Thyroid gland (tissue), 4 donors: ENCODE measurements at regions not wholly inside any gene's neighbourhood (a gene's known extent, or its start where the extent isn't known, plus 50 kb on each side); places are given as distances from the start of the nearest gene placed in this dataset.

Source experiments
- DNase-seq, 2 donors: peaks; one replicate each; pipeline ENCODE4 v3.0.0-alpha.2; 2019
- H3K27ac ChIP-seq, 3 donors: fragments of 200-600 bp; sonication (generic); 1 replicate in 2 of 3; 2 replicates in 1 of 3; pipeline ENCODE4 v1.5.1; 2016 to 2019; ENCODE audit warnings: mild to moderate bottlenecking in 1 of 3, moderate library complexity in 1 of 3
- H3K27me3 ChIP-seq: fragments of 200-600 bp; sonication (generic); one replicate; pipeline ENCODE4 v1.5.1; 2019
- H3K36me3 ChIP-seq, 2 donors: fragments of 200-600 bp; sonication (generic); one replicate each; pipeline ENCODE4 v1.5.1; 2016 to 2019
- H3K4me1 ChIP-seq, 2 donors: fragments of 200-600 bp; sonication (generic); one replicate each; pipeline ENCODE4 v1.5.1; 2017 to 2019
- H3K4me3 ChIP-seq, 3 donors: fragments of 200-600 bp; sonication (generic); replicated peaks in 1 of 3; 1 replicate in 2 of 3; 2 replicates in 1 of 3; pipeline ENCODE4 v1.5.1; 2016; ENCODE audit warnings: mild to moderate bottlenecking in 1 of 3
- H3K9me3 ChIP-seq: fragments of 200-600 bp; sonication (generic); one replicate; pipeline ENCODE4 v1.5.1; 2017
- CTCF ChIP-seq, 6 experiments: fragments of 200-600 bp in 3 of 6; fragments of 450-650 bp in 3 of 6; sonication (generic) in 3 of 6; IDR thresholded peaks; one replicate each; pipeline ENCODE4 v1.5.1; 2016 to 2019; ENCODE audit warnings: antibody characterized with exemption in 6 of 6, mild to moderate bottlenecking in 2 of 6, inconsistent platforms in 1 of 6, moderate library complexity in 1 of 6
- POLR2A ChIP-seq, 2 donors: fragments of 450-650 bp; IDR thresholded peaks; one replicate each; pipeline ENCODE4 v1.6.1; 2017; ENCODE audit warnings: antibody characterized with exemption in 2 of 2, mild to moderate bottlenecking in 2 of 2, moderate library complexity in 1 of 2
- WGBS, 2 donors: methylation state at CpG; one replicate each; pipeline ENCODE4 v1.1.5; 2017; 5-methylcytosine and 5-hydroxymethylcytosine counted together
- intact Hi-C: fragments of 100-400 bp; cut with DNase I; formaldehyde crosslinking; loops from one replicate; pipeline ENCODE4 v1.15.1; 2023

GRCh38 chr2:108076527-108076926 is 90.2 kb downstream of the SLC5A7 start:
- intact Hi-C loops, result no loop called here
- no peak for DNase-seq
- H3K4me1 ChIP-seq, result no peaks in the 10 kb centered on the region
- H3K4me3 ChIP-seq, result no peak overlapping the region
- no peaks in the 10 kb centered on the region for H3K9me3 ChIP-seq
- 94 to 95% methylated on average over 5 of the region's 5 CpGs for WGBS, 2 donors
- no peak for TF ChIP-seq CTCF (IDR thresholded peaks at IDR 0.05)
- TF ChIP-seq POLR2A (IDR thresholded peaks at IDR 0.05), result no peak
- H3K36me3 ChIP-seq, result no peaks in the 10 kb centered on the region
- no peak overlapping the region for H3K27ac ChIP-seq
- H3K27me3 ChIP-seq, result no peaks in the 10 kb centered on the region

- H3K9me3 ChIP-seq, result no peaks in the 10 kb centered on the region
- no peak overlapping the region for H3K27ac ChIP-seq
- H3K36me3 ChIP-seq, result no peaks in the 10 kb centered on the region
- H3K4me1 ChIP-seq, result no peaks in the 10 kb centered on the region
- no peak for DNase-seq
- H3K27me3 ChIP-seq, result no peaks in the 10 kb centered on the region
- TF ChIP-seq CTCF (IDR thresholded peaks at IDR 0.05) (no peak), POLR2A (IDR thresholded peaks at IDR 0.05) (no peak)
- H3K4me3 ChIP-seq, result no peak overlapping the region
- intact Hi-C loops, result no loop called here
Observed at GRCh38 chr2:108079736-108080135, 93.4 kb downstream of the SLC5A7 start.

GRCh38 chr2:108080177-108080576 is 93.9 kb downstream of the SLC5A7 start:
- no peak for DNase-seq
- H3K27ac ChIP-seq, result no peak overlapping the region
- WGBS, 2 donors, result 79 to 91% methylated on average over 1 of the region's 1 CpG
- no peaks in the 10 kb centered on the region for H3K9me3 ChIP-seq
- H3K4me1 ChIP-seq, result no peaks in the 10 kb centered on the region
- no peak overlapping the region for H3K4me3 ChIP-seq
- no peaks in the 10 kb centered on the region for H3K27me3 ChIP-seq
- no peaks in the 10 kb centered on the region for H3K36me3 ChIP-seq
- intact Hi-C loops, result no loop called here
- no peak for TF ChIP-seq CTCF (IDR thresholded peaks at IDR 0.05)
- TF ChIP-seq POLR2A (IDR thresholded peaks at IDR 0.05), result no peak

- intact Hi-C loops, result no loop called here
- TF ChIP-seq POLR2A (IDR thresholded peaks at IDR 0.05), result no peak
- TF ChIP-seq CTCF (IDR thresholded peaks at IDR 0.05), result no peak
- Histone ChIP-seq H3K9me3 (no peaks in the 10 kb centered on the region), H3K36me3 (no peaks in the 10 kb centered on the region), H3K27me3 (no peaks in the 10 kb centered on the region), H3K4me1 (no peaks in the 10 kb centered on the region), H3K27ac (no peak overlapping the region), H3K4me3 (no peak overlapping the region)
- 77 to 87% methylated on average over 1 of the region's 1 CpG for WGBS, 2 donors
- no peak for DNase-seq
Observed at GRCh38 chr2:108082978-108083377, 96.7 kb downstream of the SLC5A7 start.

- Histone ChIP-seq H3K4me1 (no peaks in the 10 kb centered on the region), H3K36me3 (no peaks in the 10 kb centered on the region), H3K27me3 (no peaks in the 10 kb centered on the region), H3K9me3 (no peaks in the 10 kb centered on the region), H3K27ac (no peak overlapping the region), H3K4me3 (no peak overlapping the region)
- no peak for DNase-seq
- intact Hi-C loops, result no loop called here
- WGBS, 2 donors, result 83 to 85% methylated on average over 3 of the region's 3 CpGs
- TF ChIP-seq POLR2A (IDR thresholded peaks at IDR 0.05) (no peak), CTCF (IDR thresholded peaks at IDR 0.05) (no peak)
Observed at GRCh38 chr2:108084311-108084710, 98.0 kb downstream of the SLC5A7 start.
